Adrenal gland (tissue), 5 donors: ENCODE measurements at regions not wholly inside any gene's neighbourhood (a gene's known extent, or its start where the extent isn't known, plus 50 kb on each side); places are given as distances from the start of the nearest gene placed in this dataset.

Experiments used
- CTCF ChIP-seq, 6 experiments: fragments of 450-650 bp in 4 of 6; fragments of 200-600 bp in 2 of 6; sonication (generic) in 1 of 6; IDR thresholded peaks; 1 replicate in 5 of 6; 2 replicates in 1 of 6; pipeline versions ENCODE4 v1.5.1 to v1.8.0; 2016 to 2021; ENCODE audit warnings: antibody characterized with exemption in 6 of 6, mild to moderate bottlenecking in 2 of 6, moderate library complexity in 1 of 6
- POLR2A ChIP-seq, 2 donors: fragments of 450-650 bp; IDR thresholded peaks; one replicate each; pipeline ENCODE4 v1.6.1; 2017; ENCODE audit warnings: antibody characterized with exemption in 2 of 2, mild to moderate bottlenecking in 2 of 2, moderate library complexity in 1 of 2
- donor health status: DM: no; HTN: no; CAD: no.

GRCh38 chr3:135581806-135582205 is 383.7 kb upstream of the PPP2R3A start:
- TF ChIP-seq CTCF (IDR thresholded peaks at IDR 0.05) (no peak), POLR2A (IDR thresholded peaks at IDR 0.05) (no peak)
